NCI-H2107 treated with DMSO at 0.1 percent for 48 hours (cell line): ENCODE measurements at regions not wholly inside any gene's neighbourhood (a gene's known extent, or its start where the extent isn't known, plus 50 kb on each side); places are given as distances from the start of the nearest gene placed in this dataset.
"Not testable (repeated sequence)": the region's sequence is repeated elsewhere in the genome, so short reads cannot be mapped to it uniquely, and the experiment has no call there.

ENCODE experiments used
- DNase-seq: peaks from one replicate; lab custom pipeline; 2025; ENCODE audit not compliant: unreplicated experiment; lab: John Stamatoyannopoulos, UW

- no peak for DNase-seq
These were observed 94.7 kb upstream of the SRD5A3 start for GRCh38 chr4:55251342-55251741.

GRCh38 chr4:55251896-55252295 is 94.1 kb upstream of the SRD5A3 start:
- no peak for DNase-seq

GRCh38 chr4:55253948-55254593 is 92.0 kb upstream of the SRD5A3 start:
- DNase-seq = no peak

GRCh38 chr4:55255179-55255578 is 90.9 kb upstream of the SRD5A3 start:
- no peak for DNase-seq

- DNase-seq = no peak
These were observed 89.3 kb upstream of the SRD5A3 start for GRCh38 chr4:55256787-55257186.

- no peak for DNase-seq
These were observed 87.7 kb upstream of the SRD5A3 start for GRCh38 chr4:55258152-55258865.

GRCh38 chr4:55259294-55259693 is 86.7 kb upstream of the SRD5A3 start:
- no peak for DNase-seq

GRCh38 chr4:55269470-55269869 is 76.6 kb upstream of the SRD5A3 start:
- no peak for DNase-seq

GRCh38 chr4:55269995-55270394 is 76.0 kb upstream of the SRD5A3 start:
- no peak for DNase-seq

- DNase-seq = no peak
These were observed 75.6 kb upstream of the SRD5A3 start for GRCh38 chr4:55270481-55270880.

- DNase-seq = no peak
These were observed 73.9 kb upstream of the SRD5A3 start for GRCh38 chr4:55272102-55272501.

GRCh38 chr4:55272589-55272988 is 73.5 kb upstream of the SRD5A3 start:
- no peak for DNase-seq

- no peak for DNase-seq
These were observed 69.0 kb upstream of the SRD5A3 start for GRCh38 chr4:55277011-55277410.

GRCh38 chr4:55278316-55278715 is 67.7 kb upstream of the SRD5A3 start:
- DNase-seq = no peak

GRCh38 chr4:55280474-55280873 is 65.6 kb upstream of the SRD5A3 start:
- not testable (repeated sequence) for DNase-seq

GRCh38 chr4:55281118-55281683 is 64.8 kb upstream of the SRD5A3 start:
- DNase-seq = not testable (repeated sequence)

- DNase-seq = no peak
These were observed 61.7 kb upstream of the SRD5A3 start for GRCh38 chr4:55284331-55284730.

- no peak for DNase-seq
These were observed 54.8 kb upstream of the SRD5A3 start for GRCh38 chr4:55291227-55291640.

GRCh38 chr4:55296096-55296495 is 49.9 kb upstream of the SRD5A3 start:
- no peak for DNase-seq
